Fibroblast of mammary gland (primary cell): ENCODE measurements at regions not wholly inside any gene's neighbourhood (a gene's known extent, or its start where the extent isn't known, plus 50 kb on each side); places are given as distances from the start of the nearest gene placed in this dataset.

Experiments
- DNase-seq: peaks from one replicate; pipeline ENCODE4 v3.0.0-alpha.2; 2010; ENCODE audit warnings: low read depth
- H3K4me3 ChIP-seq: 2 replicates; pipeline ENCODE4 v1.5.1; 2011; ENCODE audit warnings: low read depth, mild to moderate bottlenecking, low read length, moderate library complexity; ENCODE audit not compliant: control insufficient read depth
- CTCF ChIP-seq: conservative IDR thresholded peaks from 2 replicates; pipeline ENCODE4 v1.5.1; 2011; ENCODE audit warnings: low read depth, low read length, inconsistent platforms; ENCODE audit not compliant: control insufficient read depth, insufficient read depth

- TF ChIP-seq CTCF, result no peak
- H3K4me3 ChIP-seq, result no peak overlapping the region
- DNase-seq, result peak; percentile 57
Measured at GRCh38 chr12:91984556-91984955, 161.1 kb downstream of the BTG1 start.

GRCh38 chr12:91983935-91984334 is 161.7 kb downstream of the BTG1 start:
- no peak overlapping the region for H3K4me3 ChIP-seq
- TF ChIP-seq CTCF, result no peak
- DNase-seq, result no peak

GRCh38 chr12:91982946-91983345 is 162.7 kb downstream of the BTG1 start:
- DNase-seq, result peak; percentile 27
- no peak for TF ChIP-seq CTCF
- H3K4me3 ChIP-seq, result no peak overlapping the region

DNA sequence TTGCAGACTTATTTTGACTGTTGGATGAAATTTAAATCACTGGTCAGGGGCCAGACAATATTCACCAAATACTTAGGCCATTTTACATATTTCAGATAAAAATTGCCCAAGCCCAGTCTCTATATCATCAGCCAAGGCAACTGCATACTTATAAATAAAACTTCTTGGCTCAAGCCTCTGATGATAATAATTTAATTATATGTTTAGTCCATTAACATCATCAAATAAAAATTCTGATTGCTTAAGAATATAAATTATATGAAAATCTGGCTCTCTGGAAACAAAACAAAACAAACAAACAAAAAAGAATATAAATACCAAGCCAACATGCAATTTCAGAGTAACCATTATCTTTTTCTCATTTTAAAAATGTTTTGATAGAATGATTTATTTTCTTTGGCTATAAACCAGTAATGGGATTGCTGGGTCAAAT is 165.2 kb downstream of the BTG1 start:
- no peak overlapping the region for H3K4me3 ChIP-seq
- no peak for TF ChIP-seq CTCF
- DNase-seq, result no peak

DNA sequence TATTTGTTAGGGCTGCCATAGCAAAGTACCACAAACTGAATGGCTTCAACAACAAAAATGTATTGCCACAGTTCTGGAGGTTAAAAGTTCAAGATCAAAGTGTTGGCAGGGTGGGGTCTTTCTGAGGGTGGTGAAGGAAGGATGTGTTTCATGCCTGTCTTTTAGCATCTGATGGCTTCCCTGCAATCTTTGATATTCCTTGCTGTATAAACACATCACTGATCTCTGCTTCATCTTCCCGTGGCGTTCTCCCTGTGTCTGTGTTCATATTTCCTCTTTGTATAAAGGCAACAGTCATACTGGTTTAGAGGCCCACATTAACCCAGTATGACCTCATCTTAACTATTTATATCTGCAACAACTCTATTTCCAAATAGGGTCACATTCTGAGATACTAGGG is 167.5 kb downstream of the BTG1 start:
- no peak for TF ChIP-seq CTCF
- H3K4me3 ChIP-seq, result no peak overlapping the region
- DNase-seq, result no peak

DNA sequence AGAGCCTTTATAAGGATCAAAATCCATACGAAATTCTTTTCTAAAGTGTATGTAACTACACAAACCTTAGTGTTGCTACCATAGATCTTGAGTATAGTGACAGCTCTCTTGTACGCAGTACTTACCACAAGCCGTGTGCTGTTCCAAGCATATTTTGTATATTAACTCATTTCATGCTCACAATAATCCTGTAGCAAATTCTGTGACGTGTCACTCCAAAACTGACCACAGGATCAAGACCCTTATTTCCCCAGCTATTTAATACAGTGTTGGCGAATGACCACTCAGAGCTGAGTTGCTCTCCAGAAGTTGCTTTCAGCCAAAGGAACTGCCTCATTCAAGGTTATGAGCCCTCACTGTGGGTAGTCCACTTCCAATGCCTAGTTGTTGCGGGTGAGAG is 169.8 kb downstream of the BTG1 start:
- no peak for TF ChIP-seq CTCF
- H3K4me3 ChIP-seq, result no peak overlapping the region
- DNase-seq, result no peak

DNA sequence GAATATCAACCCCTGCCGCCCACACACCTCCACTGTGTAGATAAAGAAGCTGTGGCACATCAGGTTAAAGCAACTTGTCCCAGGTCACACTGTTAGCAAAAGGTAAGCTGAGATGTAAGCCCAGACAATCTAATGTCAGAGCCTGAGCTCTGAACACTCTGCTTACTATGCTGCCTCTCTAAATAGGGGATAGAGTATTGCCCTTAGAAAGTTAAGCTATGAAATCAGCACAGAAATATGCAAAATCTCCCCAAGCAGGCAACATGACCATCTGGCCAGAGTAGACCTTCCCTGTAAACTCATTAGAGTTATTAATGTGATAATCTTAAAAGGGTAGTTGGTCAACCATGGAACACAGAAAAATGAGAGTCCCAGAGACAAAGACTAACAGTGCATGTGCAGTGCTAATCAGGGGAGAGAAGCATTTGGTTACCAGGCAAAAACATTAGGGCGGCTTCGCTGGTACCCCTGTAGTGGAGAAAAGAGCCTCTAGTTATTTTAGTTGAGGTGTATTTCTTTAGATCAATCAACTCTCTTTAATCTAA is 171.0 kb downstream of the BTG1 start:
- DNase-seq, result peak; percentile 18
- no peak overlapping the region for H3K4me3 ChIP-seq
- no peak for TF ChIP-seq CTCF
